ENCODE measurements at regions not wholly inside any gene's neighbourhood (a gene's known extent, or its start where the extent isn't known, plus 50 kb on each side); places are given as distances from the start of the nearest gene placed in this dataset.

DNA sequence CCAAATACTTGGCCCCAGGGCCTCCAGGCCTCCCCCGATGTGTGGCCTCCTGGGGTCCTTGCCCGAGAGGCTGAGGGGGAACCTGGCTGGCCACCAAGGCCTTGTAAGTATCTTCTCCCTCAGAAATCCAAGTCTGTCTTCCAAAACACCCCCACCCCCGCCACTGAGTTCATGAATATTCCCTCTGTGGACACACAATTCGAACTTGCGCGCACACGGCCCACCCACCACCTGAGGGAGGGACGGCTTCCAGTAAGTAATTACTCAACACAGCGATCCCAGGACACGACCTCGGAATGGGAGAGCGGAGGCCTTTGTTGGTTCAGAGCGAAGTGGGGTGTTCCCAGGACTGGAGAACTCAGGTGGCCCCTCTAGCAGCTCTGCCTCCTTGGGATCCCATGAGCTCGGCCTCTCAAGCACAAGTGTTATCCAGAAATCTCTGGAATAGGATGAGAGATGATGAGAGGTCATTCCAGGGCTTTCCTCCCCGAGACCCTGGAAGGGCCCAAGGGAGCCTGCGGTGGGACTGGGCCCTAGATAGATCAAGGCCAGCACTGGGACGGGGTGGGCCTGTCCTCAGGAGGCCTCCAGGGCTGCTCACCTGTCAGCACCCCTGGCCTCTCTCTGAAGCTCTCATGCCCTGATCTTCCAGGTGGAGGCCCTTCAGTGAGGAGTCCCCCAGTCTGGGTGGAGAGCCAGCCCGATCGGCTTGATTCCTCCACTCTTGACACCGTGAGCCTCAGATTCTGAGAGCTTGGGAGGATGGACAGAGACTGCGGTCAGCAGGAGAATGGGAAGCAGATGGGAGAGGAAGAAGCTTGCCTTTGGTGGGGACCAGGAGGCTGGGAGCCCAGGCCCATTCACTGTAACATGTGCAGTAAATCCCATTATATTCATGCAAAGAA, 219.0 kb upstream of the RTL1 start:
- TF ChIP-seq CTCF (IDR thresholded peaks at IDR 0.05; ENCODE audit: low read depth, low read length): no peak
- no peak for DNase-seq (ENCODE audit: low read depth, low spot score)
- in situ Hi-C loops (cut with HindIII; ENCODE audit: low sequenced_read_pairs): no loop called here
- no peak overlapping the region for H3K4me3 ChIP-seq (ENCODE audit: low read depth, low read length)

DNA sequence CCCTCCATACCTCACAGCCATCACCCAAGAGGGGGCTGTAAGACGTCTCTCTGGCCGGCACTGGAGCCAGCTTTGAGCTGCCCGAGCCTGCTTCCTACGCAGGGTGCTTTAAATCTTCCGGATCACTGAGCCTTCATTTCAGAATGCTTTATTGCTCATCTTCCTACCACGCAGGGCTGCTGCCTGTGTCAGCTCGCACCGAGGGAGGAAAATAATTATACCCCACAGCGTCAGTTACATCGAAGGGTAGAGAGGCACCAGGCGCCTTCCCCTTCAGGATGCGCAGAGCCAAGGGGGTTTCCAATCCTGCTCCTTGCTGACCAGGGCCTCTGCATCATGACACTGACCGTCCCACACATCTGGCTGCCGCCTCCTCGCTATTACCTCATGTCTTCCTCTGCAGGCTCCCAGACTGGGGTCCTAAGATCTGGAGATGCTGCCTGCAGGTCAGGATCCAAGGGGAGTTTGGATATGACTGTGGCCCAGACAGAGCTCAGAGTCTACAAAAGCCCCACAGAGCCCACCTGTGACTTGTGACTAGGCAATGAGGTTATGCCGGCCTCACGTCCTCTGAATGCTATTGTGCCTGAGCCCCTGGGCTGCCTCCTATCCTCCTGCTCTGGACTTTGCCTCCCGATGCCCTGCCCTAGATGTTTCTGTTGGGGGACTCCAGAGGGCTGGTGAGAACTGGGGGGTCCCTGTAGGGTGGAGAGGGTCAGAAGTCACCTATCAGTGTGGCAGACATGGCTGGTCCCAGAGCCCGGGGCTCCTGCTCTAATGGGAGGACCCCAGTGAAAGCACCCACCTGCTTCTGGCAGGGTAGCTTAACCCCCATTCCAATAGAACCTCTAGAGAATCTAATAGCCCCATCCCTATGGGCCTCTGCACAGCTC, 220.3 kb upstream of the RTL1 start:
- DNase-seq (ENCODE audit: low read depth, low spot score): no peak
- no peak for TF ChIP-seq CTCF (IDR thresholded peaks at IDR 0.05; ENCODE audit: low read depth, low read length)
- in situ Hi-C loops (cut with HindIII; ENCODE audit: low sequenced_read_pairs): no loop called here
- H3K4me3 ChIP-seq (ENCODE audit: low read depth, low read length): no peak overlapping the region

GRCh38 chr14:101124815-101125214, 221.3 kb upstream of the RTL1 start:
- DNase-seq (ENCODE audit: low read depth, low spot score): no peak
- no peak for TF ChIP-seq CTCF (IDR thresholded peaks at IDR 0.05; ENCODE audit: low read depth, low read length)
- in situ Hi-C loops (cut with HindIII; ENCODE audit: low sequenced_read_pairs): no loop called here
- H3K4me3 ChIP-seq (ENCODE audit: low read depth, low read length): no peak overlapping the region

DNA sequence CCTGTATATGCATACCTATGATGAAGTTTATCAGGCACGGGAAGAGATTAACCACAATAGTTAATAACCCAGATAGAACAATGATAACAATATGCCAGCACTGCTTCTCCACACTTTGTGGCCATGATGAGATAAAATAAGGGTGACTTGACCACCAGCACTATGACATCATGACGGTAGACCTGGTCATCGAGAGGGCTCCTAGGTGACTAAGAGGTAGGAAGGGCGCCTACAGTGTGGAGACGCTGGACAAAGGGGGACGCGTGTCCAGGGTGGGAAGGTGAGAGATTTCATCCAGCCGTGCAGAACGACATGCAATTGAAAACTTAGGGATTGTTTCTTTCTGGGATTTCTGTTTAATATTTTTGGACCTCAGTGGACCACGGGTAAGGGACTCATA, 221.8 kb upstream of the RTL1 start:
- TF ChIP-seq CTCF (IDR thresholded peaks at IDR 0.05; ENCODE audit: low read depth, low read length): no peak
- in situ Hi-C loops (cut with HindIII; ENCODE audit: low sequenced_read_pairs): no loop called here
- no peak overlapping the region for H3K4me3 ChIP-seq (ENCODE audit: low read depth, low read length)
- no peak for DNase-seq (ENCODE audit: low read depth, low spot score)

DNA sequence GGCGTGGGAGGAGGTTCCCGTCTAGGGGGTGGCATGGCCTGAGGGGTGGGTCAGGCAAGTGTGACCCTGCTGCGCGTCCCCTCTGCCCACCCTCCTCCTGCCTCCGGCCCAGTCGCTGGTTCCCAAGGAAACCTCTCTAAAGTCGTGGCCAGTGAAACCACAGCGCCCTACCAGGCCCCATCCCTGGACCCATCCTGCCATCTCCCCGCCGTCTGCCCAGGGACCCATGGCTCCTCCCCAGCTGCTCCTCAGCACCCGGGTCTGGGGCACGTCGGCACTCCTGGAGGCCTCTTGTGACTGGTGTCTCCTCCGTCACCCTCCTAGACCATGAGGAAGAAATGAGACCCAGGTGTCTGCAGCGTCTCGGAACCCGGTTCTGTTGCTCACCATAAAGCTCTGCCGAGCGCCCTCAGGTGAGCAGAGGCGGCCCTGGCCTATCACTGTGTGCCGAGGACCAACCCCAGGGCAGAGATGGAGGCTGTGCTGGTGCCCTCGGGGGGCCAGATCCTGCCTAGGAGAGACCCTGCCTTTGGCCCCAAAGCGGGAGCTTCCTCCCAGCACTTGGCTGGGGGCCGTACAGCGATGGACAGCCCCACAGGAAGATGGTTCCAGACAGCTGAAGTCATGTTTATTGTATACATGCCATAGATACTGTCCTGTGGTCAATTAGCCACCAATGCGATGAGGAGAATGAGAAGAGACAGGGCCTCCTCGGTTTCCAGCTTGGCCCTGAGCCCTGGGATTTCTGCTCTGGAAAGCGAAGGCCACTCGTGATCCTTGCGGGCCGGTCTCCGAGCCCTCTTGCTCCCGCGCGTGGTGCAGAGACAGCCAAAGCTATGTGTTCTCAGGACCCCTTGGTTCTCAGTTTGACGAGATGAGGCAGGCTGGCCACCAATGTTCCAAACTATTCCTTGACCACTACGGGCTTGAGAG, 222.5 kb upstream of the RTL1 start:
- in situ Hi-C loops (cut with HindIII; ENCODE audit: low sequenced_read_pairs): no loop called here
- no peak overlapping the region for H3K4me3 ChIP-seq (ENCODE audit: low read depth, low read length)
- no peak for DNase-seq (ENCODE audit: low read depth, low spot score)
- no peak for TF ChIP-seq CTCF (IDR thresholded peaks at IDR 0.05; ENCODE audit: low read depth, low read length)

- H3K4me3 ChIP-seq (ENCODE audit: low read depth, low read length): no peak overlapping the region
- TF ChIP-seq CTCF (IDR thresholded peaks at IDR 0.05; ENCODE audit: low read depth, low read length): no peak
- DNase-seq (ENCODE audit: low read depth, low spot score): no peak
- in situ Hi-C loops (cut with HindIII; ENCODE audit: low sequenced_read_pairs): no loop called here
Observed at GRCh38 chr14:101126731-101127130, 223.2 kb upstream of the RTL1 start.

Measured in astrocyte of the spinal cord (primary cell).